ENCODE measurements at regions not wholly inside any gene's neighbourhood (a gene's known extent, or its start where the extent isn't known, plus 50 kb on each side); places are given as distances from the start of the nearest gene placed in this dataset.

DNA sequence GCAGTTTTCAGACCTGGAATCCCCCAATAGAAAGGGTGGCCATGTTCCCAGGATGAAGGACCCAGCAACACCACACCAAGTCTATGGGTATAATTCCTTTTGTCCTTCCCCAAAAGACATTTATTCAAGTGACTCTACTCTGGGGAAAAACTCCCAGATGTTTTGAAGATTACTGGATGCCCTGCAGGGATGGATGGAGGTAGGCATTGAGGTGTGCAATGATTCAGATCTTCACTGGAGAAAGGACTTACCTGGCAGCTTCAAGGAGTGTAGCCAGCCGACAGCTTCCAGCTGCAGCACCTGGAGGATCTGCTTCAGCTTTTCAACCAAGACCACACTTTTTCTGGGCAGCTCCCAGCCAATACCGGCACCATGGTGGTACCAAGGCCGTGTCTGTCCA is 172.0 kb downstream of the BAMBI start:
- TF ChIP-seq, protein P1, sequence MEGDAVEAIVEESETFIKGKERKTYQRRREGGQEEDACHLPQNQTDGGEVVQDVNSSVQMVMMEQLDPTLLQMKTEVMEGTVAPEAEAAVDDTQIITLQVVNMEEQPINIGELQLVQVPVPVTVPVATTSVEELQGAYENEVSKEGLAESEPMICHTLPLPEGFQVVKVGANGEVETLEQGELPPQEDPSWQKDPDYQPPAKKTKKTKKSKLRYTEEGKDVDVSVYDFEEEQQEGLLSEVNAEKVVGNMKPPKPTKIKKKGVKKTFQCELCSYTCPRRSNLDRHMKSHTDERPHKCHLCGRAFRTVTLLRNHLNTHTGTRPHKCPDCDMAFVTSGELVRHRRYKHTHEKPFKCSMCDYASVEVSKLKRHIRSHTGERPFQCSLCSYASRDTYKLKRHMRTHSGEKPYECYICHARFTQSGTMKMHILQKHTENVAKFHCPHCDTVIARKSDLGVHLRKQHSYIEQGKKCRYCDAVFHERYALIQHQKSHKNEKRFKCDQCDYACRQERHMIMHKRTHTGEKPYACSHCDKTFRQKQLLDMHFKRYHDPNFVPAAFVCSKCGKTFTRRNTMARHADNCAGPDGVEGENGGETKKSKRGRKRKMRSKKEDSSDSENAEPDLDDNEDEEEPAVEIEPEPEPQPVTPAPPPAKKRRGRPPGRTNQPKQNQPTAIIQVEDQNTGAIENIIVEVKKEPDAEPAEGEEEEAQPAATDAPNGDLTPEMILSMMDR (IDR thresholded peaks at IDR 0.05), result no peak
- no peak for TF ChIP-seq POLR2A (IDR thresholded peaks at IDR 0.05)
